Right lobe of liver (tissue), 6 donors: ENCODE measurements at regions not wholly inside any gene's neighbourhood (a gene's known extent, or its start where the extent isn't known, plus 50 kb on each side); places are given as distances from the start of the nearest gene placed in this dataset.
A peak's percentile ranks its signal among the peaks of the same experiment; 100 is the strongest.
"Not testable (repeated sequence)": the region's sequence is repeated elsewhere in the genome, so short reads cannot be mapped to it uniquely, and the experiment has no call there.

ENCODE experiments used
- ATAC-seq, 4 donors: fragments of 200-7000 bp; cut with Tn5 transposase; one replicate each; pipeline ENCODE4 v1.9.1; 2020; ENCODE audit warnings: mild to moderate bottlenecking in 4 of 4, moderate library complexity in 4 of 4
- DNase-seq, 3 donors: peaks; one replicate each; pipeline ENCODE4 v3.0.0-alpha.2; 2020
- H3K27ac ChIP-seq, 3 donors: fragments of 200-600 bp; one replicate each; pipeline ENCODE4 v1.8.0; 2022
- H3K27me3 ChIP-seq, 2 donors: fragments of 200-600 bp; one replicate each; pipeline ENCODE4 v1.8.0; 2022
- H3K36me3 ChIP-seq, 4 donors: fragments of 200-600 bp; sonication (generic) in 1 of 4; one replicate each; pipeline versions ENCODE4 v1.5.1 to v1.8.0; 2017 to 2022; ENCODE audit warnings: control low read depth in 1 of 4
- H3K4me1 ChIP-seq, 4 donors: fragments of 200-600 bp; sonication (generic) in 1 of 4; one replicate each; pipeline versions ENCODE4 v1.5.1 to v1.8.0; 2017 to 2022; ENCODE audit warnings: control low read depth in 1 of 4
- H3K4me3 ChIP-seq, 3 donors: fragments of 200-600 bp; one replicate each; pipeline ENCODE4 v1.8.0; 2022
- H3K9me3 ChIP-seq, 4 donors: fragments of 200-600 bp; sonication (generic) in 1 of 4; one replicate each; pipeline versions ENCODE4 v1.5.1 to v1.8.0; 2017 to 2022; ENCODE audit warnings: control low read depth in 1 of 4
- CTCF ChIP-seq, 4 donors: fragments of 200-600 bp in 3 of 4; fragments of 450-650 bp in 1 of 4; IDR thresholded peaks; one replicate each; pipeline versions ENCODE4 v1.5.1 to v1.8.0; 2016 to 2022; ENCODE audit warnings: antibody characterized with exemption in 4 of 4, mild to moderate bottlenecking in 2 of 4
- POLR2A ChIP-seq: fragments of 450-650 bp; IDR thresholded peaks from one replicate; pipeline ENCODE4 v1.6.1; 2017; ENCODE audit warnings: antibody characterized with exemption, mild to moderate bottlenecking
- WGBS: methylation state at CpG from one replicate; pipeline ENCODE4 v1.1.6; 2018; ENCODE audit warnings: low coverage, low lambda C conversion rate; ENCODE audit not compliant: insufficient coverage; ENCODE audit errors: missing lambda C conversion rate; 5-methylcytosine and 5-hydroxymethylcytosine counted together
- intact Hi-C, 2 donors: fragments of 100-400 bp; cut with DNase I; formaldehyde crosslinking; loops; one replicate each; pipeline versions ENCODE4 v1.11.2 to v1.14.1; 2022
- donor health status: DM: no; HTN: yes; CAD: no.
- donor health status: DM: no; HTN: no; CAD: no.
- donor health status: DM: no; HTN: no; CAD: no.
- donor health status: DM: no; HTN: yes; CAD: no.
- donor health status: DM: no; HTN: yes; CAD: no.

- Histone ChIP-seq H3K9me3 (no peaks in the 10 kb centered on the region), H3K4me3 (no peak overlapping the region), H3K4me1 (no peaks in the 10 kb centered on the region), H3K27ac (no peak overlapping the region), H3K36me3 (no peaks in the 10 kb centered on the region), H3K27me3 (no peaks in the 10 kb centered on the region)
- TF ChIP-seq CTCF (IDR thresholded peaks at IDR 0.05), result no peak
- TF ChIP-seq POLR2A, result no peak
- DNase-seq (no peak), ATAC-seq (no peak)
- intact Hi-C loops, result no loop called here
These were observed 72.7 kb upstream of the IL15 start for GRCh38 chr4:141563723-141564122.

GRCh38 chr4:141564961-141565360, 71.4 kb upstream of the IL15 start:
- H3K36me3 ChIP-seq, ATAC-seq, H3K27ac ChIP-seq, H3K4me1 ChIP-seq, DNase-seq, H3K9me3 ChIP-seq, intact Hi-C loops, H3K4me3 ChIP-seq, H3K27me3 ChIP-seq: not testable (repeated sequence)
- WGBS, result 84% methylated on average over 14 of the region's 15 CpGs

DNA sequence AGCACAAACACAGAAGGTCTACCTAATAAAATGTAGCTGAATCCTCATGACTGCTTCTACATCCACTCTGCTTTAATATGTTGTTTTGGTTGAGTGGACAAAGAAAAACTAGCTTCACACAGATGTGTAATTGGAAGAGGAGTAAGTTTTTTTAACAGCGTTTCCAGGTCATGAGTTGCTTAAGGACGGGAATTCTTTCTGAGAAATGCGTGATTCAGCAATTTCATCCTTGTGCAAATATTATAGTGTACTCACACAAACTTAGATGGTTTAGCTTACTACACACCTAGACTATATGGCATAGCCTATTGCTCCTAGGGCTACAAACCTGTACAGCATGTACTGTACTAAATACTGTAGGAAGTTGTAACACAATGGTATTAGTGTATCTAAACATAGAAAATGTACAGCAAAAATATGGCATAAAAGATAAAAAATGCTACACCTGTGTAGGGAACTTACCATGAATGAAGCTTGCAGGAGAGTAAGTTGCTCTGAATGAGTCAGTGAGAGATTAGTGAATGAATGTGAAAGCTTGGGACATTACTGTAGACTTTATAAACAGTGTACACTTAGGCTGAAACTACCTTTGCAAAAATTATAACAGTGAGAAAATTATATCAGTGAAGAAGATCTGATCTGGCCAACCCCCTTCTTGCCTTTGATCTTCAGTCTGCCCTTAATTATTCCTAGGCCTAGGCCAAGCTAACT, 70.8 kb upstream of the IL15 start:
- DNase-seq (no peak), ATAC-seq (peak in 1 of 4 donors; percentile 38)
- Histone ChIP-seq H3K4me1 (no peaks in the 10 kb centered on the region), H3K4me3 (no peak overlapping the region), H3K36me3 (no peaks in the 10 kb centered on the region), H3K27ac (no peak overlapping the region), H3K9me3 (no peaks in the 10 kb centered on the region), H3K27me3 (no peaks in the 10 kb centered on the region)
- TF ChIP-seq CTCF (IDR thresholded peaks at IDR 0.05) (no peak), POLR2A (no peak)
- WGBS, result 42% methylated on average over 2 of the region's 3 CpGs
- intact Hi-C loops, result no loop called here

DNA sequence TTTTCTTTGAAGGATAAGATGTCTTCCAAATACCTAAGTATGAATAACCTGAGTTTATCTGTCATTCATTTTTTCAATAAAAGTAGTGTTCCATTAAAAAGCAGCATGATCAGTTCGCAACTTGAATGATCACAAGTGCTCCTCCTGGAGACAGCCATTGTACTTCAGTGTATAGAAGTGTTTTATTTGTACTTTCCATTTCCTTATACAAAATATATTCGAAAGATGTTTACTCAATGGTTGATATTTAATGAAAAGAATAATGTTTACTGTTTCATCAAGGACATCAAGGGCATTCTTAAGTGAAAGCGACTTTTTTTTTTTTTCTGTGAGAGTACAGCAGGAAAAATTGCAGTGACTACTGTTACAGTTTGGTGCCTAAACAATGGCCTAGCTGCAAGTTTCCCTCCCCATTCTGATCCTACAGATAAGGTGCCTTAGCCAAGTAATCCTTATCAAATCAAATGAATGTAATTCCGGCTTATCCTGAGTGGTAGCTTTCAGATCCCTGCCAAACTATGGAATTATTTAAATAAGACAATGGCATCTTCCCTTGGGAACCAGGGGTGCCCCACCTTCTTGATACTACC, 69.0 kb upstream of the IL15 start:
- DNase-seq, result no peak
- intact Hi-C loops, result no loop called here
- 69% methylated on average over 4 of the region's 4 CpGs for WGBS

More for the DNA sequence above, 69.0 kb upstream of the IL15 start:
- Histone ChIP-seq H3K4me3 (no peak overlapping the region), H3K36me3 (no peaks in the 10 kb centered on the region), H3K27me3 (no peaks in the 10 kb centered on the region), H3K27ac (no peak overlapping the region), H3K9me3 (no peaks in the 10 kb centered on the region), H3K4me1 (no peaks in the 10 kb centered on the region)
- TF ChIP-seq POLR2A, result no peak
- no peak for TF ChIP-seq CTCF (IDR thresholded peaks at IDR 0.05)
- ATAC-seq, result no peak
